ENCODE measurements at regions not wholly inside any gene's neighbourhood (a gene's known extent, or its start where the extent isn't known, plus 50 kb on each side); places are given as distances from the start of the nearest gene placed in this dataset.

DNA sequence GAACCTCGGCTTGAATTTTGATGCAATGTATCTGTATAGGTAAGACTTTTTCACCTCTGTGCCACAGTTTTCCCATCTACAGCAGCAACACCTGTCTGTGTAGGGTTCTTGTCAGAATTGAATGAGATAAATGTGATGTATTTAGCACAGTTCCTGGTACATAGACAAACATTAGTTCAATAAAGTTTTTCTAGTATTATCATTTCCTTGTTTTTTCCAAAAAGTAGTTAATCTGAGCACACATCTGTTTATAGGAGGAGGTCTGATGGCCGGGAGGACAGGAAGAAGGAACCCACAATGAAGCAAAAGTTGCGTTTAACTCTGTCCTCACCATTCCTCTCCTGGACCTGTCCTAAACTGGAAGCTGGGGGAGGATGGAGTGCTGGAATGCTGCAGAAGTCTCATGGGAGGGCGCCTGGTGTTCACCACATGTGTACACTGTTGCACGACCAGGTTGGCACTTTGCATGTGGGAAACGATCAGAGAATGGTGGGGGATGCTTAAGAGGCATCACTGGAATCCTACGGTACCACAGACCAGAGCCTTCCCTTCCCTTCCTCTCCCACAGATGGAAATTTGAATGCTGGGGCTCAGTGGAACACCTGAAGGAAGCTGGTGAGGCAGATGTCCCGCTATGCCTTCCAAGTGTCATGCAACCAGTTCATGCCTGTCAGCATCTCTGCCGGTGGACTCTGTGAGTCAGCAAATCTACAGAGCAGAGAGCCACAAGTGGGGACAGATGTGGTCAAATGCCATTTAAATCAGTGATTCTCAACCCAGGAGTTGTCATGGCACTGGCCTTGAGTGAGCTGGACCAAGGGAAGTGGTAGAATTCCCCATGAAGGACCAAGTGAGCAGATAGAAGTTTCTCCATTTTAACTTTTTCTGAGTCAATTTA is 315.6 kb downstream of the DLEU7 start:
- TF ChIP-seq, protein P1, sequence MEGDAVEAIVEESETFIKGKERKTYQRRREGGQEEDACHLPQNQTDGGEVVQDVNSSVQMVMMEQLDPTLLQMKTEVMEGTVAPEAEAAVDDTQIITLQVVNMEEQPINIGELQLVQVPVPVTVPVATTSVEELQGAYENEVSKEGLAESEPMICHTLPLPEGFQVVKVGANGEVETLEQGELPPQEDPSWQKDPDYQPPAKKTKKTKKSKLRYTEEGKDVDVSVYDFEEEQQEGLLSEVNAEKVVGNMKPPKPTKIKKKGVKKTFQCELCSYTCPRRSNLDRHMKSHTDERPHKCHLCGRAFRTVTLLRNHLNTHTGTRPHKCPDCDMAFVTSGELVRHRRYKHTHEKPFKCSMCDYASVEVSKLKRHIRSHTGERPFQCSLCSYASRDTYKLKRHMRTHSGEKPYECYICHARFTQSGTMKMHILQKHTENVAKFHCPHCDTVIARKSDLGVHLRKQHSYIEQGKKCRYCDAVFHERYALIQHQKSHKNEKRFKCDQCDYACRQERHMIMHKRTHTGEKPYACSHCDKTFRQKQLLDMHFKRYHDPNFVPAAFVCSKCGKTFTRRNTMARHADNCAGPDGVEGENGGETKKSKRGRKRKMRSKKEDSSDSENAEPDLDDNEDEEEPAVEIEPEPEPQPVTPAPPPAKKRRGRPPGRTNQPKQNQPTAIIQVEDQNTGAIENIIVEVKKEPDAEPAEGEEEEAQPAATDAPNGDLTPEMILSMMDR (IDR thresholded peaks at IDR 0.05; ENCODE audit: borderline replicate concordance, insufficient read depth, low read depth, low read length), result no peak
- H3K4me3 ChIP-seq (ENCODE audit: low read depth, low read length), result no peak overlapping the region

DNA sequence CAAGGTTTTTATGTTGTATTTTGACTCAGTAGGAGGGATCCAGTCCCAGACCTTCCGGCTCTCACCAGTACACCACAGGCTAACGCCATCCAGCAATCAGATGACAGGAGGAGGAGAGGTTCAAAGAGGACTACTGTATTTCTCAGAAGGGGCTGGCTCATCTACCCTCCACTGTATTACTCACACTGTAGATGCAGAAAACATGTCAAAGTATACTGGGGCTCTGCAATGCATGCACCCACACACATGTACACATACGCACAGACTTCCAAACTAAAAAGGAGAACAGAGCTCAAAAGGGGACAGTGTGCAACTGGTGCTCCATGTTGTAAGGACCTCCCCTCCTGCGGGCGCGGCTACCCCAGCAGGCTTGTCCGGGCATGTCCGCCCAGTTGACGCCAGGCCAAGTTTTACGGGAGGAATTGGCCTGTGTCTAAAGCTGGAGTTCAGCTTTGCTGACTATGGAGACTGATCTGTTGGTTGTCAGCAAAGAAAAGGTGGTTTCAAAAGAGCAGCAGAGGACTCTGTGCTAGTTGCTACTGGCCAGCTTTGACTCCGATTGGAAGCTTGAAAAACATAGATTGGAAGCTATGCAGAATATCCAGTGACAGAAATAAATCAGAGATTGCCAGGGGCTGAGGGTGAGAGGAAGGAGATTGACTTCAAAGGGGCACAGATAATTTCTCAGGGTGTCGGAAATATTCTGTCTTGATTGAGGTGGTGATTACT is 314.2 kb downstream of the DLEU7 start:
- no peak overlapping the region for H3K4me3 ChIP-seq (ENCODE audit: low read depth, low read length)
- TF ChIP-seq, protein P1 (IDR thresholded peaks at IDR 0.05; ENCODE audit: borderline replicate concordance, insufficient read depth, low read depth, low read length), result no peak

DNA sequence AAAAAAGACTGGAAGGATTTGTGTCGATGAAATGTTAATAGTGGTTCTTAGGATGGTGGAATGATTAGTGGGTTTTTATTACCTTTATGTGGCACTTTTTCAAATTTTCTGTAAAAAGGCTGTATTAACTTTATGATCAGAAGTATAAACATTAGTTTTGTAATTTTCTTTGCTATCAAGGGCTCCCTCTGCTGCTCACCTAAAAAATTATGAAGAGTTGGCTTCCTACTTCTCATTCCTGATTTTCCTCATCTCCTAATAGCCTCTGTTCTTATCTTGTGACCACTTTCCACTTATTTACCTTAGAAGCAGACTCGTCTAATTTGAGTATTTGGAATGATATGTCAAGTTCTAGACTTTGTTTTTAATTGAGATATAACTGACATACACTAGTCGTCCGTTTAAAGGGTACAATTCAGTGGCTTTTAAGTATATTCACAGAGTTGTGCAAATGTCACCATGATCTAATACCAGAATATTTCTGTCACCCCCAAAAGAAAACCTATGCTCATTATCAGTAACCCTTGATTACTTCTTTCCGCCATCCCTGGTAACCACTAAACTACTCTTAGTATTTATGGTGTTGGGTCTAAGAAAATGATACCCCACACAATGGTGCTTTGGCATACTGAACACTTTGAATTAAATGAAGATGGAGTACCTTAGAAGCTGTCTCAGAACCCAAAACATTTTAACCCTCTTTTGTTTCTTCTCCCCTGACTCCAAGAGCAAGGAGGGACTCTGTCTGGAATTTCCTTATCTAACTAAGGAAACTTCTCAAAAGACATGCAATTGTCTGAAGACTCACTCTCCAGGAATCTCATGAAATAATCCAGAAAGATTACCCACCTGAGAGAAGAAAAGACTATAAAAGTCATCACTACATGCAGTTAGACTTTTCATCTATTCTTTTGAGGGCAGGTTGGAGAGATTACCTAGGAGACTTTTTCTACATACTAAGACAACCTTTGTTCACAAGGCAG is 311.3 kb downstream of the DLEU7 start:
- TF ChIP-seq, protein P1 (IDR thresholded peaks at IDR 0.05; ENCODE audit: borderline replicate concordance, insufficient read depth, low read depth, low read length), result 0 out of 2 replicates have a peak, but pooled peaks have one; percentile 8
- H3K4me3 ChIP-seq (ENCODE audit: low read depth, low read length), result no peak overlapping the region

GRCh38 chr13:50535050-50535449 is 308.4 kb downstream of the DLEU7 start:
- H3K4me3 ChIP-seq (ENCODE audit: low read depth, low read length), result no peak overlapping the region
- TF ChIP-seq, protein P1 (IDR thresholded peaks at IDR 0.05; ENCODE audit: borderline replicate concordance, insufficient read depth, low read depth, low read length), result no peak

- TF ChIP-seq, protein P1 (IDR thresholded peaks at IDR 0.05; ENCODE audit: borderline replicate concordance, insufficient read depth, low read depth, low read length), result no peak
- H3K4me3 ChIP-seq (ENCODE audit: low read depth, low read length), result no peak overlapping the region
Observed at GRCh38 chr13:50537029-50537428, 306.5 kb downstream of the DLEU7 start.

DNA sequence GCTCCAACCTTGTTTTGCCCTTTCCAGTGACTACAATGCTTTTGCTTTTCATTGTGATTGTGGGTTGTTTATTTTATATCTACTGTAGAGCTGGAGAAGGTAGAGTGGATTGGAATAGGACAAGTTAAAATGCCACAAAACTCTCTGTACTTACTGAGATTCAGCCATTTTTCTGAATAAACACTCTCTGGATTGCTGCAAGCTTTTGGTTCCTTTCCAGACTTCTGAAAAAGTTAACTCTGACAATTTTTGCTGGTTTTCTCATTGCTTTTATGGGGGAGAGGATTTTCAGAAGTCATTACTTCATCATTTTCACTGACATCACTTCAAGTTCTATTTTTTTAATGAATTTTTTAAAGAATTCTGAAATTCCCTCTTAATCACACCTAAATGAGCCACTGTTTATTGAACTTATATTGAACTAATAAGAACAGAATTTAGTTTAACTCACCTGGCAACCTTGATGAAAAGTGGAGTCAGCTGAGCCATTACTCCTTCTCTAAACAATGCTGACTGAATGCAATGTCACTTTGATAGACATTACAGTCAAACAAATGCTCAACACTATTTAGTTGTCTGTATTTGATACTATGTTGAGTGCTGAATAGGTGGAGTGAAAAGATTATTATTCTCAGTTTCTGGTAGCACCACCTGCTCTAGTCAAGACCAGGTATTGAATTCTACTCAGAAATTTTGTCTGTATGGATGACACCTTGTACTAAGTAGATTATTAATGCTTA is 303.5 kb downstream of the DLEU7 start:
- H3K4me3 ChIP-seq (ENCODE audit: low read depth, low read length), result no peak overlapping the region
- TF ChIP-seq, protein P1 (IDR thresholded peaks at IDR 0.05; ENCODE audit: borderline replicate concordance, insufficient read depth, low read depth, low read length), result no peak
